Suprapubic skin (tissue), 4 donors: ENCODE measurements at regions not wholly inside any gene's neighbourhood (a gene's known extent, or its start where the extent isn't known, plus 50 kb on each side); places are given as distances from the start of the nearest gene placed in this dataset.

Experiments used
- CTCF ChIP-seq, 2 donors: fragments of 200-600 bp in 1 of 2; fragments of 450-650 bp in 1 of 2; sonication (generic) in 1 of 2; IDR thresholded peaks; one replicate each; pipeline ENCODE4 v1.5.1; 2016 to 2019; ENCODE audit warnings: antibody characterized with exemption in 2 of 2, mild to moderate bottlenecking in 1 of 2, moderate library complexity in 1 of 2
- EP300 ChIP-seq: sonication (generic); formaldehyde crosslinking; IDR thresholded peaks from one replicate; pipeline ENCODE4 v1.6.1; 2017; ENCODE audit warnings: antibody characterized with exemption
- POLR2A ChIP-seq, 2 donors: fragments of 450-650 bp; IDR thresholded peaks; one replicate each; pipeline ENCODE4 v1.6.1; 2017; ENCODE audit warnings: antibody characterized with exemption in 2 of 2, mild to moderate bottlenecking in 2 of 2, moderate library complexity in 2 of 2
- POLR2AphosphoS5 ChIP-seq, 3 donors: sonication (generic); formaldehyde crosslinking; IDR thresholded peaks; one replicate each; pipeline ENCODE4 v1.6.1; 2017; ENCODE audit warnings: antibody characterized with exemption in 3 of 3

GRCh38 chr17:17402558-17402957 lies 74.2 kb upstream of the MED9 start:
- TF ChIP-seq CTCF (IDR thresholded peaks at IDR 0.05), result no peak
- TF ChIP-seq EP300, result no peak
- TF ChIP-seq POLR2AphosphoS5 (IDR thresholded peaks at IDR 0.05), result no peak
- TF ChIP-seq POLR2A (IDR thresholded peaks at IDR 0.05), result no peak
